Aorta (tissue), 5 donors: ENCODE measurements at regions not wholly inside any gene's neighbourhood (a gene's known extent, or its start where the extent isn't known, plus 50 kb on each side); places are given as distances from the start of the nearest gene placed in this dataset.
A peak's percentile ranks its signal among the peaks of the same experiment; 100 is the strongest.

Source experiments
- ATAC-seq: fragments of 200-7000 bp; cut with Tn5 transposase; one replicate; pipeline ENCODE4 v1.9.1; 2022; ENCODE audit warnings: moderate library complexity; ENCODE audit not compliant: low FRiP score
- DNase-seq, 2 donors: peaks; one replicate each; pipeline ENCODE4 v3.0.0-alpha.2; 2020
- H3K27ac ChIP-seq, 2 donors: one replicate each; pipeline ENCODE4 v1.5.1; 2013; ENCODE audit warnings: low read length in 2 of 2, mild to moderate bottlenecking in 2 of 2, moderate library complexity in 2 of 2, control low read depth in 1 of 2, inconsistent platforms in 1 of 2, low read depth in 1 of 2
- H3K27me3 ChIP-seq, 2 donors: one replicate each; pipeline ENCODE4 v1.6.1; 2013; ENCODE audit warnings: control low read depth in 1 of 2, low read length in 1 of 2, mild to moderate bottlenecking in 1 of 2, moderate library complexity in 1 of 2; ENCODE audit not compliant: insufficient read depth in 2 of 2, control insufficient read depth in 1 of 2
- H3K36me3 ChIP-seq, 2 donors: one replicate each; pipeline ENCODE4 v1.6.1; 2013; ENCODE audit warnings: control low read depth in 1 of 2, low read length in 1 of 2, mild to moderate bottlenecking in 1 of 2; ENCODE audit not compliant: insufficient read depth in 2 of 2, control insufficient read depth in 1 of 2
- H3K4me1 ChIP-seq, 2 donors: one replicate each; pipeline ENCODE4 v1.6.1; 2013; ENCODE audit warnings: low read length in 2 of 2, control low read depth in 1 of 2, mild to moderate bottlenecking in 1 of 2, moderate library complexity in 1 of 2; ENCODE audit not compliant: insufficient read depth in 2 of 2, control insufficient read depth in 1 of 2
- H3K4me3 ChIP-seq, 2 donors: one replicate each; pipeline ENCODE4 v1.5.1; 2013; ENCODE audit warnings: low read length in 2 of 2, control low read depth in 1 of 2, mild to moderate bottlenecking in 1 of 2
- H3K9me3 ChIP-seq: one replicate; pipeline ENCODE4 v1.6.1; 2013; ENCODE audit warnings: mild to moderate bottlenecking, low read length; ENCODE audit not compliant: control insufficient read depth
- WGBS, 2 donors: extraction: QIAGEN DNeasy Blood & Tissue Kit; methylation state at CpG; one replicate each; pipeline ENCODE4 v1.1.7; 2013; 5-methylcytosine and 5-hydroxymethylcytosine counted together
- intact Hi-C, 2 donors: fragments of 100-400 bp; cut with DNase I; formaldehyde crosslinking; loops; one replicate each; pipeline versions ENCODE4 v1.14.2 to v1.15.0; 2022
- donor health status: healthy with polysubstance abuse.
- donor health status: Bipolar disorder and iron deficiency.
- donor health status: DM: no; HTN: no; CAD: no.
- donor health status: DM: no; HTN: no; CAD: no.
- donor health status: DM: yes; HTN: yes; CAD: no.

DNA sequence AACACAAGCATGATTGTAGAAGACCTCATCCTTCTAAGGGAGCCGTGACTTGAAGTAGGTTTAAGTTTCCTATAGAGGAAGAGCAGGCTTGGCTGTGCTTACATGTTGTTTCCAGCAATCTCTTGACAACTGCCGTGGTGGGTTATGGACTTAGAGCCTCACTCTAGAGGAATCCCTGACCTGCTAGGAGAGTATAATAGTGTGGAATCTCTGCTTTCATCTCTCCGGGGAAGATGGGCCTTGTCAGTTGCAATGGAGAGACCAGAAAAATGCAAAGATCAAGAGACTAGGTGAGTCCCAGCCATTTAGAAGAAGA is 137.6 kb downstream of the MIS18A start:
- WGBS, 2 donors, result 83 to 84% methylated on average over 3 of the region's 3 CpGs
- intact Hi-C loops, result loop anchor here in 1 of 2 donors (5.0 kb wide), 1 partner anchor 116 kb away; no protein-coding TSS in a partner anchor
- Histone ChIP-seq H3K4me1 (no peaks in the 10 kb centered on the region), H3K9me3 (no peaks in the 10 kb centered on the region), H3K27ac (no peak overlapping the region), H3K27me3 (no peaks in the 10 kb centered on the region), H3K4me3 (no peak overlapping the region), H3K36me3 (no peaks in the 10 kb centered on the region)
- no peak for DNase-seq
- no peak for ATAC-seq

DNA sequence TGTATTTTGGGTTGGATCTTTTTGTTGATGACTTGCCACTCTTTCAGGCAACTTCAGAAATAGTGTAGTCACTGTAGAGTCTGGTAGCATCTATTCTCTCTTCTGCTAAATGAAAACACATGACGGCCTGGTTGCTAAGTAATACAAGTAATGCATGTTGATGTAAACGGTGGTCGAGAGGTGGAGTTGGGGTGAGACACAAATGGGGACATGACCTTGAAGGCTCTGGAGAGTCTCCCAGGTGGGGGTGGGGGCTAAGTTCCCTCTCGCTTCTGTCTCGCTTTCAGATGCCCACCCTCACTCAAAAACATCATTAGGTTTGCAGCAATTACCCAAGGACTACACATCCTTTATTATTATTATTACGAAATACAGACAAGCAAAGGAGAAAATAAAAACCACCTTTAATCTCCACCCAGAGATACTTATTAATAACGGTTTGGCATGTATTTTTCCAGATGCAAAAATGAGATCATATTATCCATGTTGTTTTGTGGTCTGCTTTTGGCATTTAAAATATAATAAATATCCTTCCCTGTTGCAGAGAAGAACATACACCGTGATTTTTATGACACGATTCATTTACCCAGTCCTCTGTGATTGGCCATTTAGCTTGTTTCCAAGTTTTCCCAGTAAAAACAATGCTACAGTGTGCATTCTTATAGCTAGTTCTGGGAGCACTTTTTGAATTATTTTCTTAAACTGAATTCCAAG is 138.1 kb downstream of the MIS18A start:
- Histone ChIP-seq H3K27me3 (no peaks in the 10 kb centered on the region), H3K27ac (no peak overlapping the region), H3K9me3 (no peaks in the 10 kb centered on the region), H3K36me3 (no peaks in the 10 kb centered on the region), H3K4me3 (no peak overlapping the region), H3K4me1 (no peaks in the 10 kb centered on the region)
- 63% methylated on average over 9 of the region's 9 CpGs for WGBS, 2 donors
- DNase-seq (no peak), ATAC-seq (no peak)
- intact Hi-C loops, result loop anchor here in 1 of 2 donors (5.0 kb wide), 1 partner anchor 117 kb away; no protein-coding TSS in a partner anchor

- Histone ChIP-seq H3K27ac (no peak overlapping the region), H3K27me3 (no peaks in the 10 kb centered on the region), H3K4me3 (no peak overlapping the region), H3K4me1 (no peaks in the 10 kb centered on the region), H3K9me3 (no peaks in the 10 kb centered on the region), H3K36me3 (no peaks in the 10 kb centered on the region)
- ATAC-seq (no peak), DNase-seq (no peak)
- WGBS, 2 donors, result 75 to 82% methylated on average over 4 of the region's 4 CpGs
- intact Hi-C loops, result loop anchor here in 1 of 2 donors (5.0 kb wide), 1 partner anchor 117 kb away; no protein-coding TSS in a partner anchor
Observed at GRCh38 chr21:32140151-32140550, 138.7 kb downstream of the MIS18A start.

DNA sequence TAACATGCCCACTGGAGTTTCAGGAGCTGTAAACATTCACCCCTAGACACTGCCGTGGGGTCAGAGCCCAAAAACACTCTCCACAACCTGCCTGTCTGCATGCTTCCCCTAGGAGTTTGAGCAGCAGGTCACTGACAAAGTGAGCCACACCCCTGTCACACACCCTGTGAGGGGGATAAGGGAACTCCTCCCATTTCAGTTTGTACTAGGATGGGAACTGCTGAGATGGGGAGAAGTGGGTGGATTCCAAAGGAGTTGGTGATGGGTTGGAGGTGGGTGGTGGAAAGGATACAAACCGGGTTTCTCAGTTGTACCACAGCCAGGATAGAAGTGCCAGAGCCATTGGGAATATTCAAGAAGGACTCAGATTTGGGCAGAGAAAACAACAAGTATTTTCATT is 140.2 kb downstream of the MIS18A start:
- H3K4me3 ChIP-seq, result no peak overlapping the region
- no peaks in the 10 kb centered on the region for H3K36me3 ChIP-seq
- no peaks in the 10 kb centered on the region for H3K4me1 ChIP-seq
- 86 to 89% methylated on average over 2 of the region's 2 CpGs for WGBS, 2 donors
- no peaks in the 10 kb centered on the region for H3K27me3 ChIP-seq
- no peak for DNase-seq
- no peak for ATAC-seq
- no peaks in the 10 kb centered on the region for H3K9me3 ChIP-seq
- intact Hi-C loops, result loop anchor here in 1 of 2 donors (5.0 to 10.0 kb wide), 2 partner anchors 119 to 274 kb away; no protein-coding TSS in a partner anchor
- H3K27ac ChIP-seq, result no peak overlapping the region

DNA sequence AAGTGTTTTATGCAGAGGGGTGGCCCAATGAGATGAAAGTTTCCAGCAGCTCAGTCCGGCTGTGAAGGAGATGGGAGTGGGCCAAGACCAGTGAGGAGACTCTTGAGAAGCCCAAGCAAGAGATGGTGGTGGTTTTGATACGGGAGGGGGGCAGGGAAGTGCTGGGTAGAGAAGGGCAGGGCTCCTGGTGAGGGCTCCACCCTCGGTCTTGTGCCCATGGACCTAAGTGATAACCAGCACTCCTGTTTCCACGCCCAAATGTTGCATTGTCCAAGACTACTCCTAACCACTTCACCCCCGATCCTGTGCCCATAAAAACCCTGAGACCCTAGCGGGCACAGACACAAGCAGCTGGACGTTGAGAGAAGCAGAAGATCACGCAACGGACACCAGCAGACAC is 140.9 kb downstream of the MIS18A start:
- no peaks in the 10 kb centered on the region for H3K36me3 ChIP-seq
- no peaks in the 10 kb centered on the region for H3K27me3 ChIP-seq
- intact Hi-C loops, result loop anchor here in 1 of 2 donors (5.0 to 10.0 kb wide), 2 partner anchors 119 to 273 kb away; no protein-coding TSS in a partner anchor
- DNase-seq (no peak), ATAC-seq (no peak)
- no peak overlapping the region for H3K4me3 ChIP-seq
- WGBS, 2 donors, result 96% methylated on average over 9 of the region's 9 CpGs
- H3K9me3 ChIP-seq, result no peaks in the 10 kb centered on the region
- H3K4me1 ChIP-seq, result no peaks in the 10 kb centered on the region
- H3K27ac ChIP-seq, result no peak overlapping the region

DNA sequence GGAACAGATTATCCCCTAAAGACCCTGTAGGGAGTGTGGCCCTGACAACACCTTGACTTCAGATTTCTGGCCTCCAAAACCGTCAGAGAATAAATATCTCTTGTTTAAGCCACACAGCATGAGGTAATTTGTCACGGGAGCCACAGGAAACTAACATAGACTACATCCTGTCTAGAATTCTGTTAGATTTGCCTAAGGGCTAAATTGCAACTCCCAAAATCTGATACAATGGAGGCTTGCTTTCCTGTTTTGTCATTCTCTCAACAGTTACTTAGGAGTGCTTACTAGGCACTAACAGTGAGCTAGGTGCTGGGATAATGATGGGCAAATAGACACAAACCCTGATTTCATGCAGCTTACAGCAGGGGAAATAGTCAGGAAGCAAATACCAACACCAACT is 141.6 kb downstream of the MIS18A start:
- WGBS, 2 donors, result 90 to 94% methylated on average over 2 of the region's 2 CpGs
- Histone ChIP-seq H3K27ac (no peak overlapping the region), H3K4me3 (no peak overlapping the region), H3K36me3 (no peaks in the 10 kb centered on the region), H3K9me3 (no peaks in the 10 kb centered on the region), H3K4me1 (no peaks in the 10 kb centered on the region), H3K27me3 (no peaks in the 10 kb centered on the region)
- no peak for DNase-seq
- intact Hi-C loops, result loop anchor here in 1 of 2 donors (5.0 to 10.0 kb wide), 2 partner anchors 120 to 272 kb away; no protein-coding TSS in a partner anchor
- ATAC-seq, result no peak

DNA sequence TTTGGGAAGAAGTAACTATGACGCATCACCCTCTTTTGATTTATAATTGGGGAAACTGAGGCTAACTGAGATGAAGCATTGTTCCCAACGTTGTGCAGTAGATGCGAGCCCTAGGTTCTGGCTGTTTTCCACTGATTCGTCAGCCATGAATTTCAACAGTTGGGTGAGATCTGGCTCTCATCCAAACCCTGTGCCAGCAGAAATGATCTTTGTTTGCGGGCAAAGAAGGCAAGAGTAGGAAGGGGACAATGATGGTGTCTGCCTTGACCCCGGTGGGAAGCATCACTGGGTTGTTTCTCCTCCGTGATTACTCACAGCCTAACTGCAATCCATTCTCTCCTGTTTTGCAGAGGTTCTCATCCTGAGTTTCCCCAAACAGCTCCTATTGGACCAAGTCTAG is 142.3 kb downstream of the MIS18A start:
- H3K36me3 ChIP-seq, result no peaks in the 10 kb centered on the region
- 44 to 53% methylated on average over 7 of the region's 7 CpGs for WGBS, 2 donors
- ATAC-seq, result no peak
- H3K4me1 ChIP-seq, result no peaks in the 10 kb centered on the region
- no peak overlapping the region for H3K27ac ChIP-seq
- H3K27me3 ChIP-seq, result no peaks in the 10 kb centered on the region
- no peak overlapping the region for H3K4me3 ChIP-seq
- no peak for DNase-seq
- intact Hi-C loops, result loop anchor here in 1 of 2 donors (5.0 to 10.0 kb wide), 2 partner anchors 121 to 272 kb away; no protein-coding TSS in a partner anchor
- no peaks in the 10 kb centered on the region for H3K9me3 ChIP-seq

GRCh38 chr21:32135401-32136363 is 143.2 kb downstream of the MIS18A start:
- WGBS, 2 donors, result 5 to 7% methylated on average over 16 of the region's 16 CpGs
- intact Hi-C loops, result loop anchor here in 1 of 2 donors (5.0 to 10.0 kb wide), 2 partner anchors 122 to 271 kb away; no protein-coding TSS in a partner anchor
- peak; percentile 68 to 77 for DNase-seq

More at GRCh38 chr21:32135401-32136363, 143.2 kb downstream of the MIS18A start:
- peak; percentile 69 for ATAC-seq
- Histone ChIP-seq H3K4me1 (no peaks in the 10 kb centered on the region), H3K36me3 (no peaks in the 10 kb centered on the region), H3K27ac (peak overlapping the region in 1 of 2 donors; percentile 30), H3K27me3 (no peaks in the 10 kb centered on the region), H3K9me3 (no peaks in the 10 kb centered on the region), H3K4me3 (no peak overlapping the region)
